ENCODE measurements at regions not wholly inside any gene's neighbourhood (a gene's known extent, or its start where the extent isn't known, plus 50 kb on each side); places are given as distances from the start of the nearest gene placed in this dataset.

GRCh38 chr18:65435534-65435933, 315.3 kb upstream of the CDH7 start:
- no peak for TF ChIP-seq CTCF (IDR thresholded peaks at IDR 0.05; ENCODE audit: poor library complexity)
- TF ChIP-seq EZH2phosphoT487 (IDR thresholded peaks at IDR 0.05; ENCODE audit: low read depth, severe bottlenecking, unreplicated experiment), result no peak
- no peak for TF ChIP-seq EZH2 (IDR thresholded peaks at IDR 0.05; ENCODE audit: borderline replicate concordance)

Measured in hepatocyte (in vitro differentiated cells).